HEK293 (cell line): ENCODE measurements at regions not wholly inside any gene's neighbourhood (a gene's known extent, or its start where the extent isn't known, plus 50 kb on each side); places are given as distances from the start of the nearest gene placed in this dataset.

Source experiments
- CTCF ChIA-PET: fragments of 350-600 bp; formaldehyde crosslinking; extraction: SDS; loops from one replicate; lab custom pipeline; 2021; ENCODE audit warnings: antibody characterized with exemption; lab: Yijun Ruan, JAX
- POLR2A ChIA-PET: fragments of 300-600 bp; formaldehyde crosslinking; extraction: SDS; loops from one replicate; lab custom pipeline; 2020; ENCODE audit warnings: antibody characterized with exemption, inconsistent platforms; lab: Yijun Ruan, JAX
- H3K27ac ChIP-seq: fragments of 200-500 bp; sonication (Bioruptor generic); 2 replicates; pipeline ENCODE4 v1.5.1; 2014; ENCODE audit warnings: low read depth, low read length, control low read depth, inconsistent platforms; ENCODE audit errors: extremely low read depth
- H3K36me3 ChIP-seq, 2 experiments: fragments of 200-500 bp in 1 of 2; sonication (Bioruptor generic) in 1 of 2; 1 replicate in 1 of 2; 2 replicates in 1 of 2; pipeline ENCODE4 v1.5.1; 2014 to 2017; ENCODE audit warnings: inconsistent platforms in 2 of 2, low read length in 2 of 2; ENCODE audit not compliant: control insufficient read depth in 2 of 2, insufficient read depth in 1 of 2
- H3K4me1 ChIP-seq: fragments of 200-500 bp; sonication (Bioruptor generic); 2 replicates; pipeline ENCODE4 v1.5.1; 2014; ENCODE audit warnings: mild to moderate bottlenecking, low read length, inconsistent platforms; ENCODE audit not compliant: control insufficient read depth, insufficient read depth
- H3K4me3 ChIP-seq: 2 replicates; pipeline ENCODE4 v1.5.1; 2011; ENCODE audit warnings: low read depth, mild to moderate bottlenecking, control low read depth, low read length, moderate library complexity
- H3K9me3 ChIP-seq: fragments of 200-500 bp; sonication (Bioruptor generic); 2 replicates; pipeline ENCODE4 v1.5.1; 2014; ENCODE audit warnings: low read depth, low read length, inconsistent platforms; ENCODE audit not compliant: control insufficient read depth, insufficient read depth
- KLF16 ChIP-seq: fragments of 450-650 bp; formaldehyde crosslinking; IDR thresholded peaks from 2 replicates; pipeline ENCODE4 v1.5.1; 2017; ENCODE audit warnings: missing biosample characterization, missing genetic modification characterization
- MEIS1 ChIP-seq: sonication (generic); formaldehyde crosslinking; IDR thresholded peaks from 2 replicates; pipeline ENCODE4 v1.8.1; 2022; ENCODE audit warnings: missing genetic modification reagents, mild to moderate bottlenecking, borderline replicate concordance
- PRDM1 ChIP-seq: fragments of 450-650 bp; formaldehyde crosslinking; IDR thresholded peaks from 2 replicates; pipeline ENCODE4; 2016; ENCODE audit warnings: missing biosample characterization, missing genetic modification characterization
- SP2 ChIP-seq: fragments of 450-650 bp; formaldehyde crosslinking; IDR thresholded peaks from 2 replicates; pipeline ENCODE4 v1.5.1; 2016; ENCODE audit warnings: missing biosample characterization, missing genetic modification characterization
- YY1 ChIP-seq: fragments of 450-650 bp; formaldehyde crosslinking; IDR thresholded peaks from 2 replicates; pipeline ENCODE4 v1.5.1; 2018; ENCODE audit warnings: missing biosample characterization, missing genetic modification characterization
- ZNF112 ChIP-seq: fragments of 450-650 bp; formaldehyde crosslinking; IDR thresholded peaks from 2 replicates; pipeline ENCODE4 v1.5.0; 2017; ENCODE audit warnings: missing biosample characterization, missing genetic modification characterization
- ZNF155 ChIP-seq: fragments of 450-650 bp; formaldehyde crosslinking; IDR thresholded peaks from 2 replicates; pipeline ENCODE4 v1.5.1; 2016; ENCODE audit warnings: missing biosample characterization, missing genetic modification characterization
- ZNF16 ChIP-seq: fragments of 450-650 bp; formaldehyde crosslinking; IDR thresholded peaks from 2 replicates; pipeline ENCODE4 v1.5.1; 2016; ENCODE audit warnings: low read depth, missing biosample characterization, missing genetic modification characterization
- ZNF529 ChIP-seq: fragments of 450-650 bp; formaldehyde crosslinking; IDR thresholded peaks from 2 replicates; pipeline ENCODE4 v1.5.1; 2017; ENCODE audit warnings: missing genetic modification characterization, missing biosample characterization; ENCODE audit not compliant: insufficient replicate concordance
- ZNF549 ChIP-seq: fragments of 450-650 bp; IDR thresholded peaks from 2 replicates; pipeline ENCODE4 v1.5.1; 2018; ENCODE audit warnings: missing biosample characterization, missing genetic modification characterization, mild to moderate bottlenecking, inconsistent platforms, moderate library complexity
- ZNF610 ChIP-seq: fragments of 450-650 bp; formaldehyde crosslinking; IDR thresholded peaks from 2 replicates; pipeline ENCODE4 v1.5.1; 2016; ENCODE audit warnings: missing biosample characterization, missing genetic modification characterization, borderline replicate concordance
- ZNF654 ChIP-seq: fragments of 450-650 bp; formaldehyde crosslinking; IDR thresholded peaks from 2 replicates; pipeline ENCODE4 v1.5.1; 2016; ENCODE audit warnings: low read depth, missing biosample characterization, missing genetic modification characterization
- ZNF785 ChIP-seq: fragments of 450-650 bp; formaldehyde crosslinking; IDR thresholded peaks from 2 replicates; pipeline ENCODE4 v1.5.1; 2016; ENCODE audit warnings: missing biosample characterization, missing genetic modification characterization
- ZSCAN30 ChIP-seq: fragments of 450-650 bp; IDR thresholded peaks from 2 replicates; pipeline ENCODE4 v1.5.1; 2018; ENCODE audit warnings: missing biosample characterization, mild to moderate bottlenecking, missing genetic modification characterization, moderate library complexity
- TF ChIP-seq, protein P1 (sequence below): fragments of 450-650 bp; formaldehyde crosslinking; IDR thresholded peaks from 2 replicates; pipeline ENCODE4 v1.5.1; 2016; ENCODE audit warnings: missing biosample characterization, missing genetic modification characterization
- TF ChIP-seq, protein P2 (sequence below): fragments of 450-650 bp; formaldehyde crosslinking; IDR thresholded peaks from 2 replicates; pipeline ENCODE4 v1.5.1; 2016; ENCODE audit warnings: missing biosample characterization, missing genetic modification characterization
- TF ChIP-seq, protein P3 (sequence below): fragments of 450-650 bp; formaldehyde crosslinking; IDR thresholded peaks from 2 replicates; pipeline ENCODE4 v1.5.1; 2016; ENCODE audit warnings: missing biosample characterization, missing genetic modification characterization
- TF ChIP-seq, protein P4 (sequence below): fragments of 450-650 bp; formaldehyde crosslinking; IDR thresholded peaks from 2 replicates; pipeline ENCODE4 v1.5.1; 2016; ENCODE audit warnings: missing biosample characterization, missing genetic modification characterization
- TF ChIP-seq, protein P5 (sequence below): fragments of 450-650 bp; formaldehyde crosslinking; IDR thresholded peaks from 2 replicates; pipeline ENCODE4 v1.5.1; 2017; ENCODE audit warnings: missing biosample characterization, missing genetic modification characterization
- TF ChIP-seq, protein P6 (sequence below): fragments of 450-650 bp; formaldehyde crosslinking; IDR thresholded peaks from 2 replicates; pipeline ENCODE4 v1.5.1; 2016; ENCODE audit warnings: missing biosample characterization, missing genetic modification characterization

DNA sequence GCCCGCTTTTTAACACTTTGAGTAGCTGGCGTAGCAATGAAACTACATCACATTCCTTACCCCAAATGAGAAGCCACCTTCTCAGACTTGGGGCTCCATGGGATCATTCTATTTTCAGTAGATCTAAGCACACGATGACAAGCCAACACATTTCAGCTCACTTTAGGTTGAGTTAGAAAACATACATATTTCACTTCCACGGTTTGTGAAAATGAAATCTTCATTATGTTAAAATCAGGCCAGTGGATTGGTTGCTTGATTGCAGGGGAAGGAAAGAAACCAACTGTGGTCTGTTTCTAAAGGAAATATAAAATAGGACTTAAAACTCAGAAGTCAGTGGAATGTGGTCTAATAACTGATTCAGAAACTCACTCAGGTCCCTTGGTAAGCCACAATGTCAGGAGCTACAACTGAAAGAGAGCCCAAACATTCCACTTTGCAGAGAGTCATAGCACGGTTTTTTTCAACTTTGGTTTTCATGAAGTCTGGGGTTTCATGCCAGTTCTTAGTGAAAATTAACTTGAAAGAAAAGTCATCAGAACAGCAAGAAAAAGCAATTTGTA, 82.3 kb upstream of the TIAM1 start:
- TF ChIP-seq, protein P1, sequence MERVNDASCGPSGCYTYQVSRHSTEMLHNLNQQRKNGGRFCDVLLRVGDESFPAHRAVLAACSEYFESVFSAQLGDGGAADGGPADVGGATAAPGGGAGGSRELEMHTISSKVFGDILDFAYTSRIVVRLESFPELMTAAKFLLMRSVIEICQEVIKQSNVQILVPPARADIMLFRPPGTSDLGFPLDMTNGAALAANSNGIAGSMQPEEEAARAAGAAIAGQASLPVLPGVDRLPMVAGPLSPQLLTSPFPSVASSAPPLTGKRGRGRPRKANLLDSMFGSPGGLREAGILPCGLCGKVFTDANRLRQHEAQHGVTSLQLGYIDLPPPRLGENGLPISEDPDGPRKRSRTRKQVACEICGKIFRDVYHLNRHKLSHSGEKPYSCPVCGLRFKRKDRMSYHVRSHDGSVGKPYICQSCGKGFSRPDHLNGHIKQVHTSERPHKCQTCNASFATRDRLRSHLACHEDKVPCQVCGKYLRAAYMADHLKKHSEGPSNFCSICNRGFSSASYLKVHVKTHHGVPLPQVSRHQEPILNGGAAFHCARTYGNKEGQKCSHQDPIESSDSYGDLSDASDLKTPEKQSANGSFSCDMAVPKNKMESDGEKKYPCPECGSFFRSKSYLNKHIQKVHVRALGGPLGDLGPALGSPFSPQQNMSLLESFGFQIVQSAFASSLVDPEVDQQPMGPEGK (tag by site-specific recombination) = no peak
- TF ChIP-seq ZNF155 (no peak), ZNF16 (no peak), YY1 (tag by site-specific recombination) (no peak), ZNF529 (no peak), MEIS1 (CRISPR knock-in tag) (no peak), ZNF549 (tag by site-specific recombination) (no peak), ZNF610 (tag by site-specific recombination) (no peak), ZSCAN30 (tag by site-specific recombination) (no peak), SP2 (tag by site-specific recombination) (no peak), ZNF785 (tag by site-specific recombination) (no peak), ZNF654 (tag by site-specific recombination) (no peak), KLF16 (no peak), ZNF112 (tag by site-specific recombination) (no peak), PRDM1 (tag by site-specific recombination) (no peak)
- TF ChIP-seq, protein P2, sequence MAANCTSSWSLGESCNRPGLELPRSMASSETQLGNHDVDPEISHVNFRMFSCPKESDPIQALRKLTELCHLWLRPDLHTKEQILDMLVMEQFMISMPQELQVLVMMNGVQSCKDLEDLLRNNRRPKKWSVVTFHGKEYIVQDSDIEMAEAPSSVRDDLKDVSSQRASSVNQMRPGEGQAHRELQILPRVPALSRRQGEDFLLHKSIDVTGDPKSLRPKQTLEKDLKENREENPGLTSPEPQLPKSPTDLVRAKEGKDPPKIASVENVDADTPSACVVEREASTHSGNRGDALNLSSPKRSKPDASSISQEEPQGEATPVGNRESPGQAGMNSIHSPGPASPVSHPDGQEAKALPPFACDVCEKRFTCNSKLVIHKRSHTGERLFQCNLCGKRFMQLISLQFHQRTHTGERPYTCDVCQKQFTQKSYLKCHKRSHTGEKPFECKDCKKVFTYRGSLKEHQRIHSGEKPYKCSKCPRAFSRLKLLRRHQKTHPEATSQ = no peak
- TF ChIP-seq, protein P3, sequence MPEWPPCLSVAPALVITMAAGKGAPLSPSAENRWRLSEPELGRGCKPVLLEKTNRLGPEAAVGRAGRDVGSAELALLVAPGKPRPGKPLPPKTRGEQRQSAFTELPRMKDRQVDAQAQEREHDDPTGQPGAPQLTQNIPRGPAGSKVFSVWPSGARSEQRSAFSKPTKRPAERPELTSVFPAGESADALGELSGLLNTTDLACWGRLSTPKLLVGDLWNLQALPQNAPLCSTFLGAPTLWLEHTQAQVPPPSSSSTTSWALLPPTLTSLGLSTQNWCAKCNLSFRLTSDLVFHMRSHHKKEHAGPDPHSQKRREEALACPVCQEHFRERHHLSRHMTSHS (tag by site-specific recombination) = no peak
- TF ChIP-seq, protein P4, sequence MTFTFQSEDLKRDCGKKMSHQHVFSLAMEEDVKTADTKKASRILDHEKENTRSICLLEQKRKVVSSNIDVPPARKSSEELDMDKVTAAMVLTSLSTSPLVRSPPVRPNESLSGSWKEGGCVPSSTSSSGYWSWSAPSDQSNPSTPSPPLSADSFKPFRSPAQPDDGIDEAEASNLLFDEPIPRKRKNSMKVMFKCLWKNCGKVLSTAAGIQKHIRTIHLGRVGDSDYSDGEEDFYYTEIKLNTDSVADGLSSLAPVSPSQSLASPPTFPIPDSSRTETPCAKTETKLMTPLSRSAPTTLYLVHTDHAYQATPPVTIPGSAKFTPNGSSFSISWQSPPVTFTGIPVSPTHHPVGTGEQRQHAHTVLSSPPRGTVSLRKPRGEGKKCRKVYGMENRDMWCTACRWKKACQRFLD = no peak
- TF ChIP-seq, protein P5, sequence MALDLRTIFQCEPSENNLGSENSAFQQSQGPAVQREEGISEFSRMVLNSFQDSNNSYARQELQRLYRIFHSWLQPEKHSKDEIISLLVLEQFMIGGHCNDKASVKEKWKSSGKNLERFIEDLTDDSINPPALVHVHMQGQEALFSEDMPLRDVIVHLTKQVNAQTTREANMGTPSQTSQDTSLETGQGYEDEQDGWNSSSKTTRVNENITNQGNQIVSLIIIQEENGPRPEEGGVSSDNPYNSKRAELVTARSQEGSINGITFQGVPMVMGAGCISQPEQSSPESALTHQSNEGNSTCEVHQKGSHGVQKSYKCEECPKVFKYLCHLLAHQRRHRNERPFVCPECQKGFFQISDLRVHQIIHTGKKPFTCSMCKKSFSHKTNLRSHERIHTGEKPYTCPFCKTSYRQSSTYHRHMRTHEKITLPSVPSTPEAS (tag by site-specific recombination) = no peak
- TF ChIP-seq, protein P6, sequence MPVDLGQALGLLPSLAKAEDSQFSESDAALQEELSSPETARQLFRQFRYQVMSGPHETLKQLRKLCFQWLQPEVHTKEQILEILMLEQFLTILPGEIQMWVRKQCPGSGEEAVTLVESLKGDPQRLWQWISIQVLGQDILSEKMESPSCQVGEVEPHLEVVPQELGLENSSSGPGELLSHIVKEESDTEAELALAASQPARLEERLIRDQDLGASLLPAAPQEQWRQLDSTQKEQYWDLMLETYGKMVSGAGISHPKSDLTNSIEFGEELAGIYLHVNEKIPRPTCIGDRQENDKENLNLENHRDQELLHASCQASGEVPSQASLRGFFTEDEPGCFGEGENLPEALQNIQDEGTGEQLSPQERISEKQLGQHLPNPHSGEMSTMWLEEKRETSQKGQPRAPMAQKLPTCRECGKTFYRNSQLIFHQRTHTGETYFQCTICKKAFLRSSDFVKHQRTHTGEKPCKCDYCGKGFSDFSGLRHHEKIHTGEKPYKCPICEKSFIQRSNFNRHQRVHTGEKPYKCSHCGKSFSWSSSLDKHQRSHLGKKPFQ = no peak
- H3K27ac ChIP-seq = no peak overlapping the region
- CTCF ChIA-PET = interaction anchor here (0.6 kb wide), 1 partner anchor 65 kb away, joined by 3 read pairs; no protein-coding TSS in a partner anchor
- H3K9me3 ChIP-seq = no peaks in the 10 kb centered on the region
- no peak overlapping the region for H3K4me3 ChIP-seq
- no peaks in the 10 kb centered on the region for H3K4me1 ChIP-seq
- POLR2A ChIA-PET = no interaction called here
- peaks cover 0 to 5% of the 10 kb centered on the region in 2 experiments; a peak in 1 of 3 replicates for H3K36me3 ChIP-seq
